Neutrophil (primary cell): ENCODE measurements at regions not wholly inside any gene's neighbourhood (a gene's known extent, or its start where the extent isn't known, plus 50 kb on each side); places are given as distances from the start of the nearest gene placed in this dataset.

ENCODE experiments used
- H3K27ac ChIP-seq: fragments of 200-600 bp; sonication (generic); 2 replicates; pipeline ENCODE4 v1.5.1; 2016; ENCODE audit warnings: mild to moderate bottlenecking, moderate library complexity
- H3K27me3 ChIP-seq: fragments of 200-600 bp; sonication (generic); 2 replicates; pipeline ENCODE4 v1.6.0; 2016; ENCODE audit warnings: mild to moderate bottlenecking
- H3K36me3 ChIP-seq: fragments of 200-600 bp; sonication (generic); 2 replicates; pipeline ENCODE4 v1.5.1; 2017
- H3K4me1 ChIP-seq, 2 experiments: fragments of 200-600 bp in 1 of 2; sonication (generic) in 1 of 2; 1 replicate in 1 of 2; 2 replicates in 1 of 2; pipeline versions ENCODE4 v1.5.1 to v1.6.1; 2013 to 2016; ENCODE audit warnings: low read depth in 1 of 2, low read length in 1 of 2, mild to moderate bottlenecking in 1 of 2, moderate library complexity in 1 of 2; ENCODE audit not compliant: control insufficient read depth in 1 of 2, insufficient read depth in 1 of 2
- H3K4me3 ChIP-seq, 2 experiments: fragments of 200-600 bp in 1 of 2; sonication (generic) in 1 of 2; 1 replicate in 1 of 2; 2 replicates in 1 of 2; pipeline ENCODE4 v1.5.1; 2013 to 2016; ENCODE audit warnings: low read depth in 1 of 2, low read length in 1 of 2, mild to moderate bottlenecking in 1 of 2, moderate library complexity in 1 of 2
- H3K9me3 ChIP-seq: fragments of 200-600 bp; sonication (generic); 2 replicates; pipeline ENCODE4 v1.5.1; 2016
- CTCF ChIP-seq: fragments of 200-600 bp; sonication (generic); IDR thresholded peaks from 2 replicates; pipeline ENCODE4 v1.5.1; 2016; ENCODE audit warnings: antibody characterized with exemption

GRCh38 chr5:88661806-88662207 lies 221.2 kb downstream of the MEF2C start:
- H3K36me3 ChIP-seq, result no peaks in the 10 kb centered on the region
- no peak overlapping the region for H3K27ac ChIP-seq
- H3K9me3 ChIP-seq, result no peaks in the 10 kb centered on the region
- H3K27me3 ChIP-seq, result peaks cover 100% of the 10 kb centered on the region
- H3K4me1 ChIP-seq, result peaks cover 4 to 8% of the 10 kb centered on the region in 2 experiments
- H3K4me3 ChIP-seq, result no peak overlapping the region
- no peak for TF ChIP-seq CTCF

DNA sequence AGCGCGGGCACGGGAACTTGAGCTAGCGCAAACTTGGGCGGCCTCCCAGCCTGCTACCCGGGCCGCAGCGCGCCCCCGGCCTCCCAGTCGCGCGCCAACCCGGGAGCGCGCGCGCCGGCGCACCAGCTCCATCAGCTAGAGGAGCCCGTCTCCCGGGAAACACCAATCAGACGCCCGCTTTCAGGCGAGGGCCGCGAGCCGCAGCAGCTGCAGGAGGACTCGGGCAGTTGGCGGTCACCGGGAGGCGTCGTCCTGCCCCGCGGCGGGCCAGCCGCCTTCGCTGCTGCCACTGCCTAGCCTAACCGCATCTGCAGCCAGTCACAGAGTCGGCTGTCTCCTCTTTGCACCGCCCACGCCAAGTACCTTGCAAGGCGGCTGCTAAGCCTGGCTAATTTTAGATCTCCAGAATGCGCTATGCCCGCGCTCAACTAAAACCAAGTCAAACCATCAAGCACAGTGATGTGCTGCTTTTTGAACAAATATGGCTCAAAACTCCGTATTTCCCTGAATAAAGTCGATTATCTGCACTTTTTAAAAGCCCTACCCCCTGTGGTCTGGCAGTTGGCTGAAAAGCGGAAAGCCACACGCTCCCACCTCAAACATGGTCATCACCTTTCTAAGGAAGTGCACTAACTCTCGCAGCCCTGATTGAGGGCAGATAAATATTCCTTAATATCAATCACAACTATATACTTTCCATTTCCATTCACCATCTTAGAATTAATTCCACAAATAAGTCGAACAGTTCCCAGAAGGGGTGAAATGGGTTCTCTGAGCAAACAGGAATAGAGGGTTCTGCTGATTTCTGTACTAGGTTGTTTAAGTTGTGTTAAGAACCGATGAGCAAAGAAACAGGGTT lies 221.8 kb downstream of the MEF2C start:
- Histone ChIP-seq H3K27me3 (peaks cover 100% of the 10 kb centered on the region), H3K36me3 (no peaks in the 10 kb centered on the region), H3K9me3 (no peaks in the 10 kb centered on the region), H3K27ac (no peak overlapping the region), H3K4me3 (no peak overlapping the region), H3K4me1 (peaks cover 4 to 5% of the 10 kb centered on the region in 2 experiments)
- TF ChIP-seq CTCF, result no peak

DNA sequence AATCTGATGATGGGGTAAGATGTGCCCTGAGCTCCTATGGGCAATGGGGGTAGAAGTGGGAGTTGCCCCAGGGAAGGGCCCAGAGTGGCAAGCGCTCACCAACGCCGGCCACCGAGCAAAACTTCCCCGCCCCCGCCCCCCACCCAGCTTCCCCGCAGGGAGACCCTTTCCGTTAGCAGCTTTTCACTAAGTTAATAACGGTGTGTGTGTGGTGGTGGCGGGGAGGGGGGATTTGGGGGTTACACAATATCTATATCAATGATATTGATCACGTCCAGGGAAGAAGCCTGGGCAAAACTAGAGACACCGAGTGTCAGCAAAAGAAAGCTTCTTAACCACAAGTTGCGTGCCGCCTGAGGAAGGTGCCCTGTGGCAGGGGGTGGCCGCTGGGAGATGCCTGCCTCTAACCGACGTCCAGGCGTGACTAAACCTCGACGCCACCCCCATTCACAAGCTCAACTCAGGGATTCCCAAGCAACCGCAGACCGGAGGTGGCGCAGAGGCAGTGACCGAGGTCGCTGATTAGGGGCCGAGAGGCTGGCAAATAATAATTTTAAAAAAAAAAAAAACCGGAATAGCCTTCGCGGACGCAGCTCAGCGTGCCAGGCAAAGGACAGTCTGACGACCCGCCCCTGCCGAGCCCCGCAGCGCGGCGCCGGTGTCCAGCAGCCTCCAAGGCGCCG lies 222.6 kb downstream of the MEF2C start:
- Histone ChIP-seq H3K4me3 (no peak overlapping the region), H3K27ac (no peak overlapping the region), H3K4me1 (peaks cover 4 to 5% of the 10 kb centered on the region in 2 experiments), H3K27me3 (peaks cover 100% of the 10 kb centered on the region), H3K9me3 (no peaks in the 10 kb centered on the region), H3K36me3 (no peaks in the 10 kb centered on the region)
- TF ChIP-seq CTCF, result no peak

DNA sequence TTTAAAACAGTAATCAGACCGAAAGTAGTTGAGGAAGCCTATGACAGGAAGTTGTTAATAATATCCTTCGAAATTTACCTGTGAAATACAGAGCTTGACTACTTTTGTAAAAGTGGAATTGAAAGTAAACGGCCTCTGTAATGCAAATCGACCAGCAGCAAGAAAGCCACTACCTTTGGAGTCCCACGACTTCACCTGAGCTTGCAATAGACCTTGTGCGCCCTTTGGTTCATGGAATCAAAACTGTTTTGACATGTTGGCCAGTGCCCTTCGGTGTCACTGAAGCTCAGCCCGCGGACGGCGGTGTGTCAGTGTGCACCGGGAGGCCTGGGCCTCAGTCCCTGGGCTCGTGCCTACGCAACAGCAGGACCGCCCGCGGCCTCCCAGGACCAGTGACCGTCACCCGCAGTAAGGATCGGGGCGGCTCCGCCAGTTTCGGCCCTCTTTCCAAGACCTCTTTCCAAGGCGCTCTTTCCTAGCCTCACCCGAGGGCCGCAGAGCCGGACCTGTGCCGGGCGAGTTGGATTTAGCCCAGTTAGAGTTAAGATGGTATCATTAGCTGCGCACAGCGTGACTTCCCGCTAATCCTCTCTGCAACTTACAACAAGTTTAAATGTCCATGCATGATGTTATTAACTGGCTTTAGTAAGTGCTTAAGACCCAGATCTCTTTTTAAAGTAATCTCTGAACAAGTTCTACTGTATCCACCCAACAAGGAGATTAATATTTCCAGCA lies 223.3 kb downstream of the MEF2C start:
- Histone ChIP-seq H3K27ac (no peak overlapping the region), H3K36me3 (no peaks in the 10 kb centered on the region), H3K27me3 (peaks cover 100% of the 10 kb centered on the region), H3K9me3 (no peaks in the 10 kb centered on the region), H3K4me3 (no peak overlapping the region), H3K4me1 (peaks cover 4 to 5% of the 10 kb centered on the region in 2 experiments)
- no peak for TF ChIP-seq CTCF

DNA sequence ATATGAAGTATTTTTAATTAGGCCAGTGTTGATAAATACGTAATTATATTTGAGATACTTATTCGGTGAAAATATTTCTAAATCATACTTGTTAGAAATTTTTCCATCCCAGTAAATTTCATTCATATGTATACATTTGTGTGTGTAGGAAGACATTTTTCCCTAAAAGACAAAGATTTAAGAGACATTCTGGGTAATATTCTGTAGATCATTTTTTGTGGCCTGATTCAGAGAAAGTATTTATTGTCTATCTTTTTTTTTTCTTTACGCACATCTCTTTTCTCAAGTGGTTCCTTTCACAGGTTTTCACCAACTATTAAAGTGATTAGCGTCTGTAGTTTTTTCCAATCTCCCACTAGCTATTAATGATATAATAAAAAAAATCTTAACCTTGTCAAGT lies 224.1 kb downstream of the MEF2C start:
- Histone ChIP-seq H3K4me3 (no peak overlapping the region), H3K9me3 (no peaks in the 10 kb centered on the region)

More for the DNA sequence above, 224.1 kb downstream of the MEF2C start:
- Histone ChIP-seq H3K27me3 (peaks cover 100% of the 10 kb centered on the region), H3K4me1 (peaks cover 4 to 5% of the 10 kb centered on the region in 2 experiments), H3K36me3 (no peaks in the 10 kb centered on the region), H3K27ac (no peak overlapping the region)
- TF ChIP-seq CTCF, result no peak
